GM04503 (cell line): ENCODE measurements at regions not wholly inside any gene's neighbourhood (a gene's known extent, or its start where the extent isn't known, plus 50 kb on each side); places are given as distances from the start of the nearest gene placed in this dataset.

Source experiments
- DNase-seq: peaks from one replicate; pipeline ENCODE4 v3.0.0-alpha.2; 2012; ENCODE audit warnings: low read depth

- DNase-seq = no peak
Measured at GRCh38 chr7:28292834-28293526, 112.4 kb upstream of the JAZF1 start.

GRCh38 chr7:28293527-28293835 lies 112.9 kb upstream of the JAZF1 start:
- DNase-seq = no peak

GRCh38 chr7:28296571-28297483 lies 115.5 kb upstream of the CREB5 start:
- no peak for DNase-seq

- DNase-seq = no peak
Measured at GRCh38 chr7:28297801-28298459, 114.4 kb upstream of the CREB5 start.

- no peak for DNase-seq
Measured at GRCh38 chr7:28298870-28299518, 113.3 kb upstream of the CREB5 start.

GRCh38 chr7:28299556-28299955 lies 112.8 kb upstream of the CREB5 start:
- DNase-seq = no peak

- DNase-seq = no peak
Measured at GRCh38 chr7:28300488-28300887, 111.8 kb upstream of the CREB5 start.

- no peak for DNase-seq
Measured at GRCh38 chr7:28301148-28301641, 111.1 kb upstream of the CREB5 start.

GRCh38 chr7:28304290-28304689 lies 108.0 kb upstream of the CREB5 start:
- DNase-seq = no peak

GRCh38 chr7:28309704-28310459 lies 102.4 kb upstream of the CREB5 start:
- DNase-seq = no peak

- no peak for DNase-seq
Measured at GRCh38 chr7:28310460-28310848, 101.9 kb upstream of the CREB5 start.

GRCh38 chr7:28311670-28312069 lies 100.6 kb upstream of the CREB5 start:
- DNase-seq = no peak

GRCh38 chr7:28312948-28313347 lies 99.4 kb upstream of the CREB5 start:
- no peak for DNase-seq

GRCh38 chr7:28314841-28315240 lies 97.5 kb upstream of the CREB5 start:
- DNase-seq = no peak

GRCh38 chr7:28315565-28316410 lies 96.5 kb upstream of the CREB5 start:
- no peak for DNase-seq

- peak; percentile 48 for DNase-seq
Measured at GRCh38 chr7:28316489-28316888, 95.8 kb upstream of the CREB5 start.

- no peak for DNase-seq
Measured at GRCh38 chr7:28318101-28318762, 94.1 kb upstream of the CREB5 start.

- DNase-seq = no peak
Measured at GRCh38 chr7:28323833-28324232, 88.5 kb upstream of the CREB5 start.

- no peak for DNase-seq
Measured at GRCh38 chr7:28328146-28328545, 84.2 kb upstream of the CREB5 start.
